Breast epithelium (tissue), 3 donors: ENCODE measurements at regions not wholly inside any gene's neighbourhood (a gene's known extent, or its start where the extent isn't known, plus 50 kb on each side); places are given as distances from the start of the nearest gene placed in this dataset.

Experiments
- CTCF ChIP-seq, 3 donors: fragments of 450-650 bp; IDR thresholded peaks; one replicate each; pipeline ENCODE4 v1.5.1; 2016 to 2017; ENCODE audit warnings: antibody characterized with exemption in 3 of 3, mild to moderate bottlenecking in 3 of 3, moderate library complexity in 3 of 3
- POLR2A ChIP-seq: fragments of 450-650 bp; IDR thresholded peaks from one replicate; pipeline ENCODE4 v1.6.1; 2016; ENCODE audit warnings: antibody characterized with exemption, mild to moderate bottlenecking, moderate library complexity
- POLR2AphosphoS5 ChIP-seq, 3 donors: sonication (generic); formaldehyde crosslinking; IDR thresholded peaks; one replicate each; pipeline ENCODE4 v1.6.1; 2017; ENCODE audit warnings: antibody characterized with exemption in 3 of 3

- no peak for TF ChIP-seq CTCF (IDR thresholded peaks at IDR 0.05)
- no peak for TF ChIP-seq POLR2AphosphoS5 (IDR thresholded peaks at IDR 0.05)
- no peak for TF ChIP-seq POLR2A
Measured at GRCh38 chr2:187976986-187977333, 314.7 kb upstream of the GULP1 start.
